GM18502 (cell line): ENCODE measurements at regions not wholly inside any gene's neighbourhood (a gene's known extent, or its start where the extent isn't known, plus 50 kb on each side); places are given as distances from the start of the nearest gene placed in this dataset.
"Not testable (repeated sequence)": the region's sequence is repeated elsewhere in the genome, so short reads cannot be mapped to it uniquely, and the experiment has no call there.

Source experiments
- ATAC-seq: cut with Tn5 transposase; IDR thresholded peaks from one replicate; pipeline ENCODE4 v1.9.1; 2021; ENCODE audit warnings: mild to moderate bottlenecking; ENCODE audit not compliant: unreplicated experiment, poor library complexity

DNA sequence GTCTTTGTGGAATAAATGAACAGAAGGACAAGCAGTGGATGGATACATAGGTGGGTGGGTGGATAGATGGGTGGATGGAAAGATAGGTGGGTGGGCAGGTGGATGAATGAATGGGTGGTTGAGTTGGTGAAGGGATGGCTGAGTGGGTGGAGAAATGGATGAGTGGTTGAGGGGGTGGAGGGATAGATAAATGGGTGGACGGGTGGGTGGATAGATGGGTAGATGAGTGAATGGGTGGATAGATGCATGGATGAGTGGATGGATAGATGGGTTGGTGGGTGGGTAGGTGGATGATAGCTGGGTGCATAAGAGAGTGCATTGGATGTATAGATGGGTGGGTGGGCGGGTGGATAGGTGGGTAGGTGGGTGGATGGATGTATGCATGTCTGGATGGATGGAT lies 63.5 kb downstream of the UNC93B1 start:
- ATAC-seq, result not testable (repeated sequence)

DNA sequence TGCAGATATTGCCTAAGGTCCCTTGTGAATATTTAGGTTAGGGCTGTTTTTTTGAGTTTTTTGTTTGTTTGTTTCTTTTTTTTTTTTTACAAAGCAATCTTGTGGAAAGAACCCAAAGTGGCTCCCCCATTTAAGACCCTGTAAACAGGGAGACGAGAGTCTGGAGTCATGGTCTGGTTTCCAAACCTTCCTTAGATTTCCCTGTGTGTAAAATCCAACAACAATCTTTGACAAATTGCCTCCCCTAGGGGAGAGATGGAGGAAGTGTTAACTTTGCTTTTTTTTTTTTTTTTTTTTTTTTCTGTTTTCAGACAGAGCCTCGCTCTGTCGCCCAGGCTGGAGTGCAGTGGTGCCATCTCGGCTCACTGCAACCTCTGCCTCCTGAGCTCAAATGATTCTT lies 64.9 kb downstream of the UNC93B1 start:
- not testable (repeated sequence) for ATAC-seq

DNA sequence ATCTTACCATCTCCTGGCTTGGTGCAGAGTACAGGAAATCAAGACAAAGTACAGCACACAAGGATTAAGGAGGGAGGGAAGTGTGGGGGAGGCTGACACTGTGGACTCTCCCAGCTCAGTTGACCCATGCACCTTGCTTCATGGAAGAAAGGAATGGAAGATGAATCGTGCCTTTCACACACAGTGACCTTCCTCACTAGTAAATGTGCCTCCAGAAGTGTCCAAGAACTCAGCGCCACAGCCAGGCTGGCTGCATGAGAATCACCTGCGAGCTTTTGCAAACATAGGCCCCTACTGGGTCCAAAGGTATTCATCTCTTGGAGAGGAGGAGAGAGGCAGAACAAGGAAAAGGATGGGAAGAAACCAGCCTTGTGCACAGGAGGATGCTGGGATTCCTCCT lies 65.5 kb downstream of the UNC93B1 start:
- ATAC-seq, result not testable (repeated sequence)

DNA sequence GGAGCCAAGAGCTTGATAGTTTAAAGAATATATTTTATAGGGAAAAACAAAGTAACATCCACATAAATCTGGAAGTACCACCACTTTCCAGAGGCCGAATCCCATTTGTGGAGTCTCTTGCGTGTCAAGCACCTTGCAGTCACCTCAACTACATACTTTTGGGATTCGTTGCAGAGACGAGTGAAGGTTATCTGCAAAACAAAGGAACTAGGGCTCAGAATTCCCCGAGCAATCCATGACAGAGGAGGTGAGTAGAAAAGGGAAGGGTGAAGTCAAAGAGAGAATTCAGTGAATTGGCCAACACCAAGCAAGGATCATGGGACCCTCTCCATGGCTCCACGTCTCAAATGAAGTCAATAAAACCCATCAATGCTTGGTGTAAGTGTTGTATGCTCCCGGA lies 80.3 kb downstream of the UNC93B1 start:
- ATAC-seq, result not testable (repeated sequence)

DNA sequence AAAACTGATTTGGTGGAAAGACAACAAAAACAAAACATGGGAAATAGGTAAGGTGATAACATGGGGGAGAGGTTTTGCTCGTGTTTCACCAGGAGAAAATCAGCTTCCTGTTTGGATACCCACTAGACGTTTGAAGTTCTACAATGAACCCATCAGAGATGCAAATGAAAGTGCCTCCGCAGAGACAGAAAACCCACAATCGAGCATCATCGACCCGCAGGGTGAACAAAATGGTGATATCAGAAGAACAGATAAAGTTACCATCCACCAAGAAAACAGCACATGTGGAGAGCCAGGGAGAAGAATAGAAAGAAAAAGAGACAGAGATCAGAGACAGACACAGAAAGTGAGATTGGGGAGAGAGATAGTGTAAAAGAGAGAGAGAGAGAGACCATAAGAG lies 83.4 kb downstream of the UNC93B1 start:
- ATAC-seq, result not testable (repeated sequence)

DNA sequence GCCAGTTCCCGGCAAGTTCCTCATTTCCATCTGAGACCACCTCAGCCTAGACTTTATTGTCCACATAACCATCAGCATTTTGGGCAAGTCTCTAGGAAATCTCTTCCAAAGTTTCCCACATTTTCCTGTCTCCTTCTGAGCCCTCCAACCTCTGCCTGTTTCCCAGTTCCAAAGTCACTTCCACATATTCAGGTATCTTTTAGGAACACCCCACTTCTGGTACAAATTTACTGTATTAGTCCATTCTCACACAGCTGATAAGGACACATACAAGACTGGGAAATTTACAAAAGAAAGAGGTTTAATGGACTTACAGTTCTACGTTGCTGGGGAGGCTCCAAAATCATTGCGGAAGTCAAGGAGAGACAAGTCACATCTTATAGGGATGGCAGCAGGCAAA lies 91.7 kb downstream of the UNC93B1 start:
- not testable (repeated sequence) for ATAC-seq

DNA sequence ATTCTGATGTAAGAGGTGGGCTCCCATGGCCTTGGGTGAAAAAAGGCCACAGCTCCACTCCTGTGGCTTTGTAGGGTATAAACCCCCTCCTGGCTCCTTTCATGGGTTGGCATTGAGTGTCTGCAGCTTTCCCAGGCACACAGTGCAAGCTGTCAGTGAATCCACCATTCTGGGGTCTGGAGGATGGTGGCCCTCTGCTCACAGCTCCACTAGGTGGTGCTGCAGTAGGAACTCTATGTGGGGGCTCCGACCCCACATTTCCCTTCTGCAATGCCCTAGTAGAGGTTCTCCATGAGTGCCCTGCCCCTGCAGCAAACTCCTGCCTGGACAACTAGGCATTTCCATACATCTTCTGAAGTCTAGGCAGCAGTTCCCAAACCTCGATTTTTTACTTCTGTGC lies 92.7 kb downstream of the UNC93B1 start:
- not testable (repeated sequence) for ATAC-seq

DNA sequence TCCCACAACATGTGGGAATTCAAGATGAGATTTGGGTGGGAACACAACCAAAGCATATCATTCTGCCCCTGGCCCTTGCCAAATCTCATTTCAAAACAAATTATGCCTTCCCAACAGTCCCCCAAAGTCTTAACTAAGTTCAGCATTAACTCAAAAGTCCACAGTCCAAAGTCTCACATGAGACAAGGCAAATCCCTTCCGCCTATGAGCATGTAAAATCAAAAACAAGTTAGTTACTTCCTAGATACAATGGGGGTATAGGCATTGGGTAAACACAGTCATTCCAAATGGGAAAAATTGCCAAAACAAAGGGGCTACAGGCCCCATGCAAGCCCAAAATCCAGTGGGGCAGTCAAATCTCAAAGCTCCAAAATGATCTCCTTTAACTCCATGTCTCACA lies 93.1 kb downstream of the UNC93B1 start:
- not testable (repeated sequence) for ATAC-seq

DNA sequence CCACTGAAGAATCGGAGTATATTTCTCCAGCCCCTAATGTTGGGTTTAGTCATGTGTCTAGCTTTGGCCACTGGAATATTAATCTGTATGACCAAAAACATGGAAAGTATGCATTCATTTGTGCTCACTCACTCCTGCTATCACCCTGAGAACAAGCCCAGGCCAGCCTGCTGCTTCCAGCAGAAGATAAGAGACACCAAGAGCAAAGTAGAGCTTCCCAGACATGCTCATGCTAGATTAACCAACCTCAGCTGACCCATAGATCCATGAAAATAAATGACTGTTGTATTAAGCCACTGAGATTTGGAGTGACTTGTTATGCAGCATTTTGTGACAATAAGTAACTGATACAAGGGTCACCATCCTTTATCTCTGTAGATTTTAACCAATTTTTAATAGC lies 96.9 kb downstream of the UNC93B1 start:
- ATAC-seq, result not testable (repeated sequence)

DNA sequence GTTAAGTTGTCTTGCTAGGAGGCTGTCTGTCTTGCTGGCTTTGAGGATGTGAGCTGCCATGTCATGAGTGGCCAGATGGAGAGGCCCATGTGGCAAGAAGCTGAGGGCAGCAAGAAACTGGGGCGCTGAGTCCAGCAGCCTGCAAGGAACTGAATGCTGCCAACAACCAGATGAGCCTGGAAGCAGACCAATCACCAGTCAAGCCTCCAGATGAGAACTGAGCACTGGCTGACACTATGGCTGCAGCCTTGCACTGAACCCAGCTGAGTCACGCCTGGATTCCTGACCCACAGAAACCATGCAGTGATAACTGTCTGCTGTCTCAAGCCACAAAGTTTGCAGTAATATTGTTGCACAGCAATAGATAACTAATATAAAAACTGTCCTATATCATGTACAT lies 104.4 kb downstream of the UNC93B1 start:
- ATAC-seq, result not testable (repeated sequence)

DNA sequence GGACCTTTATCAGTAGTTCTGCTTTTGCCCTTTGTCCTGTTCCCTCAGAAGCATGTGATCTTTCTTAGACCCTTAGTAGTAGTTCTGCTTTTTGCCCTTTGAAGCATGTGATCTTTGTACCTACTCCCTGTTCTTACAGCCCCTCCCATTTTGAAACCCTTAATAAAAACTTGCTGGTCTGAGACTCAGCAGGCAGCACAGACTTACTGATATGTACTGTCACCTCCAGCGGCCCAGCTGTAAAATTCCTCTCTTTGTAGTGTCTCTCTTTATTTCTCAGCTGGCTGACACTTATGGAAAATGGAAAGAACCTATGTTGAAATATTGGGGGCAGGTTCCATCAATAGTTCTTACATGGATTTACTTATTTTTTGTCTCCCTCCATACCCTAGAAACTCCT lies 110.4 kb downstream of the UNC93B1 start:
- ATAC-seq, result not testable (repeated sequence)

DNA sequence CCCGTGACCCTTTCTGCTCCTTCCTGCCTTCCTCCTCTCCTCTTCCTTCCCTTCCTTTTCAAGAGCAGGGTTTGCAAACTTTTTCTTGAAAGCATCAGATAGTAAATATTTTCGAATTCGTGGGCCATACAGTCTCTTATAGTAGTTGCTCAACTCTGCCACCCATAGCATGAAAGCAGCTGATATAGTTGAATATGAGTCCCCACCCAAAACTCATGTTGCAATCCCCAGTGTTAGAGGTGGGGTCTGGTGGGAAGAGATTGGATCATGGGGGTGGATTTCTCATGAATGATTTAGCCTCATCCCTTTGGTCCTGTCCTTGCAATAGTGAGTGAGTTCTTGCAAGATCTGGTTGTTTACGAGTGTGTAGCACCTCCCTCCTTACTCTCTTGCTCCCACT lies 114.3 kb downstream of the UNC93B1 start:
- not testable (repeated sequence) for ATAC-seq

DNA sequence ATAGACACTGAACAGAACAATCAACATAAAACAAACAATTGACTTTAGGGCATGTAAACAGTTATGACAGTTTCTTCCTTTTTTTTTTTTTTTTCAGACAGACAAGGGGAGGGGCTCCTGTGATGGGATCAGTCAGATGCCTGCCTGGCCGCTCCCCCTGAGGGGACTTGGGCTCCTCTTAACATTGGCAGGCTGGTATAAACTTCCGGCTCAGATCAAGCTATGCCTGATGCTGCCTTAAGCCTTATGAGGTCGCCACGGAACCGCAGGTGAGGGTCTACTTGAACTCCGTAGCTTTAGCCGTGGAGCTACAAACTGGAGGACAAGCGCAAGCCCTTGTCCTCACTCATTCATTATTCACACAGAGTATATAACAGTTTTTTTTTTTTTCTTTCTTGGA lies 115.8 kb downstream of the UNC93B1 start:
- not testable (repeated sequence) for ATAC-seq

DNA sequence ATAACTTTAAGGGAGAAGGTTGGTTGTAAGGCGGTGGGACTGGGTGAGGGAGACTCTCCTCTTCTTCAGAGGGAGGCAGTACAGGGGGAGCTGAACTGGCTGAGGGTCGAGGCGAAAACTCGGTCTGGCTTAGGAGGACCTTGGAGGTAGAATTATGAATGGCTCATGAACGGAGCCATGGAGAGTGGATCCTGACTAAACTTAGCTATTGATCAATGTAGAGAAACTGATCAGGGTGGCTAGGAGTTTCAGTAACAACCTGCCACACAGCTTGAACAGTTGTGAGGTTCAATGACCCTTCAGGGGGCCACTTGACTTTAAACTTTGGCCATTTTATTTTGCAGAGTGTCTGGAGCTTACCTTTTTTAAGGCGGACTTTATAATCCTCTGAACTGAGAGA lies 117.2 kb downstream of the UNC93B1 start:
- ATAC-seq, result not testable (repeated sequence)

DNA sequence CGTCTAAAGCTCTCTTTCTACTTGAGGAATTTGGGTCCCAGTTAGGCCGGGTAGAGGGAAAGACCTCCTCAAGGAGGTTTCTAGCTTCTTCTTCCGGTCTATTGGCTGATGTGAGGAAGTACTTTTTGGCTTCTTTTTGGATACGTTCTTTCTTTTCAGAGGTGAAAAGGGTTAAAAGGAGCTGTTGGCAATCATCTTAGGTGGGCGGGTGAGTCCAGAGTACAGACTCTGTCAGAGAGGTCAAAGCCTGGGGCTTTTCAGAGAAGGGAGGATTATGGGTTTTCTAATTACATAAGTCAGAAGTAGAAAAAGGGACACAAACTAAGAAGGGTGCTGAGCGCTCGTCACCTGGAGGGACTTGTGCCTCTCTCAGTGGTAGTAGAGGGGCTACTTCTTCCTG lies 117.7 kb downstream of the UNC93B1 start:
- not testable (repeated sequence) for ATAC-seq

DNA sequence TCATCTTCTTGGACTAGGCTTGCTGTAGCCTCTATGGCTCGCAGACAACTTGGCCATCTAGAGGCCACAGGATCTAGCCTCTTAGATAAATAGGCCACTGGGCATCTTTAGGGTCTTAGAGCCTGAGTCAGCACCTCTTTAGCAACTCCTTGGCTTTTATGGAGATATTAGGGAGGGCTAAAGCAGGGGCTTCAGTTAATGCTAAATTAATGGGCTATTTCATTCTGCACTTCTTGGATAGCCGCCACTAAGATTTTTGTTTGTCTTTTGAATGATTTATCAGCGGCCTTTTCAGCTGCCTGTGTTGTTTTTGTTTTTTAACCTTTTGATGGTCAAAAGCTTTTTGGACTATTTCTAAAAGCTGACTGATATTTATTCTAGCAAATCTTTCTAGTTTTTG lies 118.3 kb downstream of the UNC93B1 start:
- ATAC-seq, result not testable (repeated sequence)

DNA sequence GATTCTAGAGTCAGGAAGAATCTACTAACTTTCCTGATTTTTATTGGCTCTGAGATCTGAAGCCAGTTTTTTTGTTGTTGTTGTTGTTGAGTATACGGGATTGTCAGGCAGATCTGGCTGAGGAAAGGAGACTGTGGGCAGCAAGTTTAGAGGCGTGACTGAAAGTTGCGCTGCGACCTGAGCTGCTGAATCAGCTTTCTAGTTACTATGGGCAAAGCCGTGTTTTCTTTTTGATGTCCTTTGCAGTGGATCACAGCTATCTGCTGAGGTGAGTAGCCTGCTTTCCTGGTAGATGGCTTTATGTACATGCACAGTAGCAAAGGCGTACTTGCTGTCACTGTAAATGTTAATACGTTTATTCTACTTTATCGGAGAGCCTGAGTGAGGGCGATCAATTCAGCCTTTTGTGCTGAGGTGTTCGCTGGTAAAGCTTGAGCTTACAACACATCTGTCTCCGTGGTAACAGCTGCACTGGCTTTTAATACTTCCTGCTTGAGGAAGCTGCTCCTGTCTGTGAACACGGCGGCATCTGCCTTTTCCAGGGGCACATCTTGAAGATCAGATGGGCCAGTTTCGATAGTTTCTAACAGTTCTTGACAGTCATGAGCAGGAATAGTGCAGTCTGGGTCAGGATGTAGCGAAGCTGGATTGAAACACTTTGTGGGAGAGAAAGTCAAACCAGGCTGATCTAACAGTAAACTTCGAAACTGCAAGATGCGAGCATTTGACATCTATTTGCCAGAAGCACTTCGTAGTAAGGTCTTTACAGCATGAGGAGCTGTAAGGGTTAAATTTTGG lies 118.9 kb downstream of the UNC93B1 start:
- ATAC-seq, result not testable (repeated sequence)

DNA sequence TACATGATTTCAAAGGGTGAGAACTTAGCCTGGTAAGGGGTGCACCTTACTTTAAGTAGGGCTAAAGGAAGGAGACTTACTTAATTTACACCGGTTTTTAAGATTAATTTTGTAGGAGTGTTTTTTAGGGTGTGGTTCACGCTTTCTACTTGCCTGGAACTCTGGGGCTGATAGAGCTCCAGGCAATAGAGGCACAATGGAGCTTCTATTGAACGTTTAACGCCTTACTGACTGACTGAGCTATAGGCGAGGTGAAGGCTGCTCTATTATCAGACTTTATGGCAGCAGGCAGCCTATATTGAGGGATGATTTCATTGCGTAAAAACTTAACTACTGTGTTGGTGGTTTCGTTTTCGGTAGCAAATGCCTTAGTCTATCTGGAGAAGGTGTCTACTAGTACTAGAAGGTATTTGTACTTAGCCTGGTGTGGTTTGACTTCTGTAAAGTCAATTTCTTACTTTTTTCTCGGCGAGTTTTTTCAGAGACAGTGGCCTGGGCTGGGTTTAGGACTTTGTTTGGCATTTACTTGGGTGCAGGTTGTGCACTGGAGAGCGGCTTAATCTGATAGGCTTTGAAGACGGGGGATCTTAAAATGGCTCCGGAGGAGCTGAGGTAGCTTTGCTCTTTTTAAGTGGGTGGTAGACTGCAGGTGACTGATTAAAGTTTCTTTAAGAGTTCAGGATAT lies 119.7 kb downstream of the UNC93B1 start:
- ATAC-seq, result not testable (repeated sequence)

DNA sequence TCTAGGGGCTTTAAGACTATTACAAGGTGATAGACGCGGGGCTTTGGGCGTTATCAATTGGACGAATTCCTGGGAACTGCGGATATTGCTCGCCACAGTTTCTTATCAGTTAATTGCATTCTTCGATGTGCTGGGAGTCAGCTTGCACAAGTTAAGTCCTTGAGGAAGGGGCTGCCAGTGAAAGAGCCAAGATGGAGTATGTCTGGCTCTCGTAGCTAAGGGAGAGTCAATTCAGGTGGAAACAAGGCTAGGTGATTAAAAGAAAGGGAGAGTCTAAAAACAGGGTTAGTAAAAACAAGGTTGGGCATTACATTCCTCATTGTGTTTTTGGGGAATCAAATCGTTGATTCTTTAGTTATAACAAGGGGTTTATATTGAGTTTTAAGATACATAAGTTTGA lies 121.6 kb downstream of the UNC93B1 start:
- ATAC-seq, result not testable (repeated sequence)

DNA sequence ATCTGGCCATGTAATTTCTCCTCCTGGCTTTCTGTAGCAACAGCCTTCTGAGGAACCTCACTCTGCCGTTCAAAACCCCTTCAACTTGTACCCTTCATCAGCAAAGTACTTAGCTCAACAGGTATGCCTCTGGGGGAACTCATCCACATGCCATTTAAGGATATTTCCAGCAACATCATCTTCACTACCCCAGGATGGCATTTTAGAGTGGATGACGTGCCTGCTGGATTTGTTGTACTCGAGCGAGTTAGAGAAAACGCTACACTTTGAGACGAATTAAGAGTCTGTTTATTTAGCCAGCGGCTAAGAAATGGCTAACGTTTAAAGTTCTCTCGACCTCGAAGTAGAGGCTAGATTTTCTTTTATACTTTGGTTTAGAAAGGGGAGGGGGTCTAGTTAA lies 122.1 kb downstream of the UNC93B1 start:
- ATAC-seq, result not testable (repeated sequence)

DNA sequence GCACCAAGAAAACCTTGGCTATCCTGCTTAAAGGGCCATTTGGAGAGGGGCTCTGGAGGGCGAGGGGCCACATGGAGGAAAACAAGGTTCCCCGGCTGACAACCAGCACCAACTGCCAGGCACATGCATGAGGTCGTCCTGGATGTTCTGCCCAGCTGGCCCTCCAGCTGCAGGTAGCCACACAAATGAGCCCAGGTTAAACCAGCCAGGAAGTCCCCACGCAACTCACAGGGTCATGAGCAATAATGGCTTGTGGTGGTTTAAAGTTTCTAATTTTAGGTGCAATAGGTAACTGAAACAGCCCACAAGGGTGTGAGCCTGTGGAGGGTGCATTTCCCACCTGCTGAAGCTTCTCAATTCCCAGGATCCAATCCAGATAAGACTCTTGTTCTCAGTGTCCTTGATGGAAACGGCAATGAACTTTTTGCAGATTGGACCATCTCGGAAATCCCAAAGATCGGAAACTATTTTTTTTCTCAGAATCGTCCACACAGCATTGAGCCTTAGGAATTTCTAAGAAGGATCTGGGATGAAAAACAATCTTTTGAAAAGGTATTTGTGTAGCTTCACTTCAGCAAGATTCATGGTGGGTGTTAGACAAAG lies 123.2 kb downstream of the UNC93B1 start:
- ATAC-seq, result not testable (repeated sequence)
